ENCODE measurements at regions not wholly inside any gene's neighbourhood (a gene's known extent, or its start where the extent isn't known, plus 50 kb on each side); places are given as distances from the start of the nearest gene placed in this dataset.

DNA sequence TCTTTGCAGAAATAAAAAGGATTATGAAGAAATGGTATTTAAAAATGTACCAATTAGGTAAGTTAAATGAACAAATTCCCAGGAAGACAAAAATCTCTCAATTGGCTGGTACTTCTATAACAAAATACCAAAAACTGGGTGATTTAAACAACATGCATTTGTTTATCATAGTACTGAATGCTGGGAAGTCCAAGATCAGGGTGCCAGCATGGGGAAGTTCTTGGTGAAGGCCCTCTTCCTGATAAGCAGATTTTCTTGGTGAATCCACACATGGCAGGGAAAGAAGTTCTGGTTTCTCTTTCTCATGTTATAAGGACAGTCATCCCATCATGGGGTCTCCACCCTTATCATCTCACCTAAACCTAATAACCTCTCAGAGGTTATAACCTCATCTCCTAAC, 271.6 kb upstream of the SETBP1 start:
- no peak for DNase-seq

DNA sequence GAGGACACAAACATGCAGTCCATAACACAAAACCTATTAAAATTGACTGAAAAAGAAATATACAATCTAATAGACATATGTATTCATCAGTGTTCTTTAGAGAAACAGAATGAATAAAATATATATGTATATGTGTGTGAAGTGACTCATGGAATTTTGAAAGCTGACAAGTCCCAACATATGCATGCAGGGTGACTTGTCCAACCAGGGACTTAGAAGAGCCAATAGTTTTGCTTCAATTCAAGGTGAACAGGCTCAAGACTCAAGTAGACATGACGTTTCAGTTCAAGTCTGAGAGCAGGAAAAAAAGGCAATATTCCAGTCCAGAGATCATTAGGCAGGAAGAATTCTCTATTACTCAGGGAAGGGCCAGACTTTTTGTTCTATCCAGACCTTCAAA, 271.2 kb upstream of the SETBP1 start:
- DNase-seq = no peak

DNA sequence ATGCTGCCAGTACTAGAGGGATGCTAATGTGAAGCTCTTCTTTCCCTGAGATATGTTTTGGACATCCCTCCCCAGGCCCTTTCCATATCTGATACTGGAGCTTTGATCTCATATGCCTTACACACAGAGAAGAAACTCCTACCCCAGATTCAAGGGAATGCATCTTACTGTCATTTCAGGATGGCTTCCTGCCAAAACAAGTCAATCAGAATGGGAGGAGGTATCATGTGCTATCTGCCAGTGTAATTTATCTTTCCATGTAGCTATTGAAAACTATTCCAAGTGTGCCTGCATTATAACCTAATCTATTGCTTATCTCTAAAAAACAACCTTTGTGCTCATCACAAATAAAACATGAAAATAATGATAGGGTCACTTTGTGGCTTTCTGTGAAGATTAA, 269.9 kb upstream of the SETBP1 start:
- DNase-seq = no peak

DNA sequence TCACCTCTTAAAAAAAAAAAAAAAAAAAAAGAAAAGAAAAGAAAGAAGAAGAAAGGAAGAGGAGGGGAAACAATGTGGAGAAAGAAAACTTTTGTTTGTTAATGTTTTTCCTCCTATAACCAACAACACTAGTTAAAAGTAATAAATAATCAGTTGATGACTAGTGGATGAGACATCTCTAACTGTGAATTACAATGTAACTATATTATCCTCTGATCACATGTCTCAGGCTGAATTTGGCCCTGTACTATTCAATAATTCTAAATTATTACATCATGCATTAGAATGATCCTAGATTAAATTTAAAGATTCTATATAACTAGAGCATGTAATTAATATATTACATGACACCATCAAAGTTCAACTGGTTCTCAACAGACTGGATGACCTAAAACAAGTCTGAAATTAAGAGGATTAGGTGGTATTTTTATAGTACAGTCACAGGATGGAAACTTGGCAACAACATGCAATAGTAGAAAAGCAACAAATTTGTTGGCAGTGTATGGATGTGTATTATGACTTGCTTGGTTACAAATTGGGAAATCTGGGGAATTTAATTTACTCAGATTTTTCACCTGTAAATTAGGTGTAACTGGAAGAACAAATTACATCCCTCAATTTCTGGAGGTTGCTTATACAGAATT, 269.3 kb upstream of the SETBP1 start:
- no peak for DNase-seq

DNA sequence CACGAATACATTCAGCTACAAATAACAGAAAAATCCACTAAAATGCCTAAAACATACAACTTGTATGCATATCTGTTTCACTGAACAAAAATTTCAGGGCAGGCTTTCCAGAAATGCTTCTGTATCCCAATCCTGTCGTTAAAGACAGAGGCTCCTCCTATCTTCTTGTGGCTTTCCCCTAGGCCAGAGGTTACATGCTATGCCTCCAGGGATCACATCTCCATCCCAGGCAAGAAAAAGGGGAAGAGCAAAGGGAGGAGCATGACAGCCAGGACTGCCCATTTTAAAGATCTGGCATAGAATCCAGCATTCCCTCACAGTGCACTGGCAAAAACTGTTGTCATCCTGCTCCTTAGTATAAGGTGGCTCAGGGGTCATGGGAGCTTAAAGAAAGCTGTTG, 268.7 kb upstream of the SETBP1 start:
- DNase-seq = no peak

DNA sequence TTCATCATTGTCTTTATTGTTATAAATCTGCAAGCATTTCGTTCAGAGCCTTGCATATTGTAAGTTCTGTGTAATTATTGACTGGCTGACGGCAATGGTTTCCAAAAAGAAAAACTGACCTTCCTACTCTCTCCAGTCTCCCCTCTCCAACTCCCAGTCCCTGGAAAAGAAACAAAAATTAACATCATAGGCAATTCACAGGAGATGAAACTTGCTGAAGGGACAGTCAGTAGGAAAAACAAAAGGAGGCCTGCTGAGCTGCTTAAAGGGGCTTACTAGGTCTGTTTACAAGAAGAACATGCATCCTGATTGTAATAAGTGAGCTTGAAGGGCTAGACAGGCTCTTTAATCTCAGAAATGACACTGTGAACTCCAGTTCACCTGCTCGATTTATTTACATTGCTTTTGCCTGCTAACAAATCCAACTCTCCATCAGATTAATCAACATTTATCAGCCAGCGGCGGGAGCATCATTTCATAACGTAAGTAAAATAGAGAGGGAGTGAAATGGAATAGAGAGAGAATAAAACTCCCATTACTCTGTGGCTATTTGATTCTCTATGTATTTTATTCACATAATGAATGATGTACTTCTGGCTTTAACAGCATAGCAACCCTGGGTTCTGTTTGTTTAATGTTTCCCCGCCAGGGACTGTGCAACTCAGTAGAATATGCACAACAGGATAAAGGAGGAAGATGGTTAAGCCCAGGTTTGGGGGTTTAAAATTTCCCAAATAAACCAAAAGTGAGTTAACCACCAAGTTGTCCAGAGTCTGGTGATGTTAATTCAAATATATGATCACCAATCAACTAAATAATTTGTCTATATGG, 256.7 kb upstream of the SETBP1 start:
- no peak for DNase-seq

DNA sequence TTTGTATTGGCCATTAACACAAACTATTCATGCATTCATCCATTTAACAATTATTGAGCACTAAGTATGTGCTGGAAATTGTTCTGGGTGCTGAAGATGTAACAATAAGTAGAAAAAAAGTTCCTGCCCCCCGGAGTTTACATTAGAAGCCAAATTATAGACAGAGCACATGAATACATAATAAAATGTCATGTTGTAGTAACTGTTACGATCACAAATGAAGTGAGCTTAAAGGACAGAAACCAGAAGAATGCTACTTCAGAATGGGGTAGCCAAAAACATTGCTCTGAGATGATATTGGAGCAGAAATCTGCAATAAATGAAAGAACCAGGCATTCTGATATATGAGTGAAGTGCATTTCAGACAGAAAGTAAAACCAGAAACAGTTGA, 256.0 kb upstream of the SETBP1 start:
- DNase-seq = no peak

DNA sequence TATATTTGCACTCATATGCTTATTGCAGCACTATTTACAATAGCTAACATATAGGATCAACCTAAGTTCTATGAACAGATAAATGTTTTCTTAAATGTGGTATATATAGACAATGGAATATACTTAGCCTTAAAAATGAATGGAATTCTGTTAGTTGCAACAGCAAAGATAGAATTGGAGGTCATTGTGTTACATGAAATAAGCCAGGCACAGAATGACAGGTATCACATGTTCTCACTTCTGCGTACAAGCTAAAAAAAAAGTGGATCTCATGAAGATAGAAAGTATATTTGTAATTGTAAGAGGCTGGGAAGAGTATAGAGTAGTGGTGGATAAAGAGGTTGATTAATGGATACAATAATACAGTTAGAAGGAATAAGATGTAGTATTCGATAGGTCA, 255.5 kb upstream of the SETBP1 start:
- DNase-seq = no peak

DNA sequence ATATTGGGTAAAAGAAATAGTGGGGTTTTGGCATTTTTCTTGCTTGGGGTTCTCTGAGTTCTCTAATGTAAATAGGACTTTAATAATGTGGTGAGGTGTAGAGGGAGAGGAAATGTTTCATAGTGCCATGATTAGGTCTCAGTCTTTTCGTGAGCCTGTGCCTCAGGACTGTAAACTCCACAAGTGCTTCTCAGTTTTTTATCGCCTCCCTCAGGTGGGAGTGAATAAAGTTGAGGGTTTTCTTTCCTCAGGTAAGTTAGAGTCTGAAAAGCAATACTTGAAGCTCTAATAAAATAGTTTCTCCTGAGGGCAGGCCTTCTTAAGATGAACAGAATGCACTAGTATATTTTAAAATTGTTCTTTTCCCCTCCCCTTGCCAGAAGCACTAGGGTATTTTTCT, 243.1 kb upstream of the SETBP1 start:
- DNase-seq = no peak

DNA sequence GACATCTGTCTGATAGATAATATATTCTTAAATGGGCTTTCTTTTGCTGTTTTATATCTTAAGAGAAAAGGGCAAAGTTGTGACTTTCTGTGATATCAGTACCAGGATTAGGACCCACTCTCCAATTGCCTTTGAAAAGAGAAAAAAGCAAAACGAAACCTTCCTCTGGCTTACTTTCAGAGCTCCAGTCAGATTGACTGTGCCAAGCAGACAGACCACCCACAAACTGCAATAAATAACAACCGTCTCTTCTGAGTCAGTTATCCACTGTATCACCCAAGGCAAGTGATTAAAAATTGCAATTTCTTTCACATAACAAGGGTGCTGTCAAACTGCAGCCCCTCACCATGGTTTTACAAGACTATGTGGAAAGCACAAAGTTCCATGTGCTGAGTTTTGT, 230.5 kb upstream of the SETBP1 start:
- DNase-seq = no peak

DNA sequence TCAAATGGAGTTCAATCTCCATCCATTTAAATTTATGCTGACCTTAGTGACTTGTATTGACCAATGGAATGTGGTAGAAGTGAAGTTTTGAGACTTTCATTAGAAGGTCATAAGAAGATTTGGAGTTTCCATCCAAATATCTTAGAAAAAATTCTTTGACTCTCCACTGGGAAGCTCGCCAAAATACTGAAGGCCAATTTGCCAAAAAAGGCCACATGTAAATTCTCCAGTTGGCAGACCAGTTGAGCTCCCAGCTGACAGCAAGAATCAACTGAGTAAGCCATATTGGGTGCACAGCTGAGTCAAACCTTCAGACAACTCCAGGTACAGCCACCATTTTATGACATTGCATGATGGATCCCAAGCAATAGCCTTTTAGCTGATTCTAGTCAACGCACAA, 228.3 kb upstream of the SETBP1 start:
- no peak for DNase-seq

DNA sequence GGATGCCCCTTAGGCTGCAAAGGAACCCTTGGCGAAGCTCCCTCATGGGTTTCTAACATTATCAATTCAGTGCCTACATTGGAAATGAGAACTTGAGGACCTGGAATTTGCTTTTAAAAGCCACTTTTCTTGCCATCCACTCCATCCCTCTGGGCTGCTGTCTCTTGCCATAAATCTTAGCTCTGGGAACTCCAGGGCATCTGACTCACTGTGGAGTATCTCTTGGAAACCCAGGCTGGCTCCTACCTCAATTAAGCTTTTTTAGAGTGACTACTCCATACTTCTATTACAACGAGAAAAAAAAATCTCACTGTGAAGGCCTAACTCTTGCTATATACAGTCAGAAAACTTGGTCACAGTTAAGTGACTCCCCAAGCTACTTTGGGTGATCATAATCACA, 227.2 kb upstream of the SETBP1 start:
- no peak for DNase-seq

DNA sequence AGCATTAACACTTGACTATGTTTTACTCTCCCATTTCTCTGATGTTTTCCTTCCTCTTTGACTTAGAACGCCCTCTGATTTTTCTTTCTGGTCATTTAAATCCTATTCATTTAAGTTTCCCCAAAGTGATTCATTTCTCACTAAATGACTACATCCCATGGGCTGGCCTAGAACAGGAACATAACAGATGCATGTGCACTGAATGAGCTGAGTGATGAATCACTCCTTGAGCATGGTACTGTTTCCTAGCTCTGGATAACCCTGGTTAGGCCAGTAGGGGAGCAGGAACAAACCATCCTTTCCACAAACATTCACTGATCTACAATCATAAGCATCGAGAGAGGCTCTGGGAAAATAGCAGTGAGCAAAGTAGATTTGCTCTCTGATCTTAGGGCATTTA, 221.9 kb upstream of the SETBP1 start:
- DNase-seq = no peak

DNA sequence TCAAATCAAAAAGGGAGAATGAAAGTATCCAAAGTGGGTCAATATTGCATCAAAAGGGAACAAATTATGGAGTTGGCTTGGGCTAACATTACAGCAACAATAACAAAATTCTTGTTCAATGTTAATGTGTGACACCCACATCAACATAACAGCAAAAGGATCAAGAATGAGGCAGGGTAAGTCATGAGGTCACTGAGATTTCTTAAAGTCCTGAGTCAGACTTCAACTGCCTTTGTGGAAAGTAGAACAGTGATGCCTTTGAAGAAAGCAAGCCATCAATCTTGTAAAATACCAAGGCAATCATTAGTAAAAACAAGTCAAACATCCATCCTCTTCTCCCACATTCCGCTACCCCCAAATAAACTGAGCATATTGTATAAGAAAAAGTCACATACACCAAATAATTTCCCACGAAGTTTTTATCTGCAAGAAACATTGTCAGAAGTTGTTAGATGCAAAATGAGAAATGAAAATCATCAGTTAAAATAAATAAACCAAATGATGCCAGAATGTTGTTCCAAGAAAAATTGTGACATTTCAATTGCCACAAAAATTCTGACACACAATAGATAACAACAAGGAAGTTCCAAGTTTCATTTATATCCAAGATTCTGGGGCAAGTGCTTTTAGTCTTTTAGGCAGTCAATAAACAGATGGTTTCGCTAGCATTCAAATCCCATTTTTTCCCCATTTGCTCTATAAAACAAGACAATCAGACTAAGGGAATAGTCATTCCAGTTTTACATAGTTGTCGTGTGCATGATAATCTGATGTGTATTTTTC, 216.1 kb upstream of the SETBP1 start:
- no peak for DNase-seq

DNA sequence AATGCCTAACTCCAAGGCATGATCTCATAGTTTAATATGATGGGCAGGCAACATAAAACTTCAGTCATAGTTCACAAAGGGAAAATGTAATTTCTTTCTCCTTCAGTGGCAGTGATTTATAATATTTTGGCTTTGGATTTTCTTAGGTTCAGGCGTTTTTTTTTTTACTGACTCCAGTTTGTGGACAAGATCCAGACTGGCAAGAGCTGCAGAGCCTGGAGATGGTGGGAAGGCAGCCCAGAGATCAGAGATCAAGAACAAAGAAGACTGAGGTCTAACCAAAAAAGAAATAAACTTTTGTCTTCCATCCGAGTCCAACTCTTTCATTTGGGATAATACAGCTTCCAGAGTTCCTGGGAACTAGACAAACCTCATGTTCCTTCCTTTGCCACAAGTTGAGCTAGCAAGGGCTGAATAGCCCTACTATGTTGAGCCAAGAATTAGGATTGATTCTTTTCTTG, 215.3 kb upstream of the SETBP1 start:
- peak in 15 of 51 donors; percentile 0 to 25 (median 2) for DNase-seq

DNA sequence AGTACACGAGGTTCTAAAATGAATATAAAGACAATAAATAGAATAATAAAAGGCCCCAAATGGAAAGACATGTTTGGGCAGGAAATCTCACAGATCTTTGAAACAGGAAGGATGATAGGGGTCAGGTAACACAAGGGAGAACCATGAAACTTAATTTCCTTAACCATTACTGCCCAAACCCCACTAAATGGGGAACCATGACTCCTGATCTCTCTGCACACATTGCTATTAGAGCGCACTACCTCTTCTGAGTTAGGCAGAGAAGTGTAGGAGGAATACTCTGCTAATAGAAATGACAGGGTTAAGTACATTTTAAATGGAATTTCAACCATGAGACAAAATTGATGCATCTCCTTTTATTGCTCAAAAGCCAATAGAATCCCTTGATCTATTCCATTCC, 213.7 kb upstream of the SETBP1 start:
- DNase-seq = no peak

DNA sequence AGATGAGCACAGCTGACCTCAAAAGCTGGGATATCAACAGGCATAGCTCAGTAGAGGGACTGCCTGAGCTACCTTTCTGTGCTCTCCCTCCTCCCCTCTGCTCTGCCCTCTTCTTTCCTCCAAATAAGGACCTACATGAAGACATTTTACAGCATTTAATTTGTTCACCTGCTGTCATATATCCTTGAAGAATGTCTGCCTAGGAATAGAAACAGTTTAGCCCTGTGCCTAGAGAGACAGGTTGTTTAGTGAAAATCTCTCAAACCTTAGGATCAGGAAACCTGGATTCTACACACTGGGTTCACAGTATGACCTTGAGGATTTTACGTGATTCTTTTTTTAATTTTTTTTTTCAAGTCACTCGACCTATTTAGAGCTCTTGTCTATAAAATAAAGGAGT, 213.0 kb upstream of the SETBP1 start:
- no peak for DNase-seq

DNA sequence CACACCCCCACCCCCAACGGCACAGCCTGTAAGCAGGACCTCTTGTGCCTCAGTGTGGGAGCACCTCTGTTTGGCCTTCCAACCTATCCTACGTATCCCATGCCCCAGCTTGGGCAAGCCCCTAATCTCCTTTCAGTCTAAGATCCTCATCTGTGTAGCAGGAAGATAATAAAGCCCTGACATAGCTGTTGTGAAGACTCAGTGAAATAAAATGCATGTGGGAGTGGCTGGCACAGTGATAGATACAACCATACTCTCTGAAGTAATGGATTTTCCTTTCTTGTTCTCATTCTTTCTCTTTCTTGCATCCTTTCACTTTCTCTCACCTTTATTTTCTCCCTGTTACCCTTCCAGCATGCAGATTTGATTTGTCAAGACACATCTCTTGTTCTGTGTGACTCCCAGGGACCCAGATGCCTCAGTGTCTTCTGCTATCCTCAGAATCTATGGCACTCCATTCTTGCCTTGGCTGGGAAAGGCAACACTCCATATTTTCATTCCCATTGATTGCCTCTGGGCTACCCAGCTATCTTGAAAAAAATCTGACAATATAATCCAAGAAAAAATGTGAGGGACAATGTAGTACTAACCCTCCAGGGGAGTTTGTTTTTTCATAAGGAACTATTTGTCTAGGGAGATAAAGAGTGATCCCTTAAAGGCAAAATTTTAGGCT, 207.2 kb upstream of the SETBP1 start:
- DNase-seq = no peak

DNA sequence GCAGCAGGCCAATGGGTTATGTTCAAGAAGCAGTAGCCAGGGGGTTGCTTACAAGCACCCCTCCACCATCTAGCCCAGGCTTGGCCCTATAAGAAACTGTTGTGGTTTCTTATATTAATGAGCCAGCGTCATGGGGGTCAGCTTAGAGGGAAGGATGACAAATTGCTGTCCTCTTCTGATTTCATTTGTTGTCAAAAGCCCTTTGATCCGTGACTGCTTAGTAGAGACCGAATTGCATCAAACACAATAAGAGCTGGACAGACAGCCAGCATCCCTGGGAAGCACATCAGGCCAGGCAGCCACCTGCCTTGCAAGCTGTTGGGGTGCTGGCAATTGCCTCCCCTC, 206.6 kb upstream of the SETBP1 start:
- no peak for DNase-seq

DNA sequence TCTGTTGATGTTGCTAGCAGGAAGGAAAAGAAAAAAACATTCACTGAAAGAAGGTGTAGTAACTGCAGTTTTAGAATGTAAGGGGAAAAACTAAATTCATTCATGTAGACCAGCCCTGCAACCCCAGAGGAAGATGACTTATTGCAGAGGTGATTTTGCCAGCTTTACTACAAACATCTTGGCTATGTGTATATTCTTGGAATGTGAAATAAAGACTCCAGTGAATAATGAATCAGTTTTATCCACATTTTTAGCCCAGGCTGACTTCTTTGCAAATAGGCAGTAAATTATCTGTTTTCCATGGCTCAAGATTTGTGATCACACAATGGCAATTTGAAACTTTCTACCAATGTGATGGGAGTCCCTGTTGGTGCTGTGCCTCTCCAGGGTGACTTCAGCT, 206.1 kb upstream of the SETBP1 start:
- no peak for DNase-seq

DNA sequence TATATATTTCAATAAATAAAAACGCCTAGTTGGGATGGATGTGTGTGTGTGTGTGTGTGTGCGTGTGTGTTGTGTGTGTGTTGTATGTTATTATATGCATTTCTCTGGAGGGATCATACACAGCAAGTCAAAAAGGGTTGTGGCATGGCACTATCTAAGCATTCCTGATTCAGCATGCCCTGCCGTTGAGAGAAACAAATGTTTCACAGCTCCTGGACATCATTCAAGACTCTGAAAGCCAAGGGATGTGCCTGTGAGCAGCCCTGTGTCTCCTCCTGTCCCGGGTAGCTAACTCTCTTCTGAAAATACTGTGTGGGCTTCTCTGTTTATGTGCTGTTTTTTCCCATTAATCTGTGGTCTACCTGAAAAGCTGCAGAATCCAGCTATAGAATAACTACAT, 197.9 kb upstream of the SETBP1 start:
- no peak for DNase-seq

DNA sequence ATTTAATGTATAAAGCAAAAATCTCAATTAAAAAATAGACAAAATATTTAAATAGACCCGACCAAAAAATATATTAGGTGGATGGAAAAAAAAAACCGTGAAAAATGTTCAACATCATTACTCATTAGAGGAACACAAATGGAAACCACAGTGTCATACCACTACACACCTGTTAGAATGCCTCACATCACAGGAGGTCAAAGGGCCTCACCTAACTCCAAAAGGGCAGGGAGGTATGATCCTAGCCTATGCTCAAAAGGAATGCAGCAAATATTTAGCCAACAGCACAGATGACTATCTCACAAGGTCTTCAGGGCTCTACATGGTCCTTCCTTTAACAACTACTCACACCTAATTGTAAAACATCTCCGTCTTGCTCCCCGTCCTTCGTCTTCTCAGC, 185.5 kb upstream of the SETBP1 start:
- DNase-seq = no peak
